Neural progenitor cell (in vitro differentiated cells): ENCODE measurements at regions not wholly inside any gene's neighbourhood (a gene's known extent, or its start where the extent isn't known, plus 50 kb on each side); places are given as distances from the start of the nearest gene placed in this dataset.

Source experiments
- DNase-seq: peaks from one replicate; pipeline ENCODE4 v3.0.0-alpha.2; 2016; ENCODE audit warnings: low spot score
- H2AFZ ChIP-seq: fragments of 200-600 bp; sonication (generic); replicated peaks from 2 replicates; pipeline ENCODE4 v1.6.1; 2016; ENCODE audit warnings: antibody characterized with exemption
- H3F3A ChIP-seq: fragments of 200-600 bp; sonication (generic); 2 replicates; pipeline ENCODE4 v1.6.1; 2016; ENCODE audit warnings: antibody characterized with exemption, low read depth
- H3K27ac ChIP-seq: fragments of 200-600 bp; sonication (generic); 2 replicates; pipeline ENCODE4 v1.5.1; 2016; ENCODE audit warnings: mild to moderate bottlenecking
- H3K27me3 ChIP-seq: fragments of 200-600 bp; sonication (generic); 2 replicates; pipeline ENCODE4 v1.6.1; 2016; ENCODE audit warnings: mild to moderate bottlenecking, moderate library complexity
- H3K36me3 ChIP-seq: fragments of 200-600 bp; sonication (generic); 2 replicates; pipeline ENCODE4 v1.5.1; 2016
- H3K4me1 ChIP-seq: fragments of 200-600 bp; sonication (generic); 2 replicates; pipeline ENCODE4 v1.6.1; 2016; ENCODE audit warnings: mixed run types
- H3K4me2 ChIP-seq: fragments of 200-600 bp; sonication (generic); 2 replicates; pipeline ENCODE4 v1.6.1; 2016
- H3K4me3 ChIP-seq: fragments of 200-600 bp; sonication (generic); 2 replicates; pipeline ENCODE4 v1.5.1; 2016
- H3K79me2 ChIP-seq: fragments of 200-600 bp; sonication (generic); 2 replicates; pipeline ENCODE4 v1.6.1; 2016; ENCODE audit warnings: low read depth
- H3K9ac ChIP-seq: fragments of 200-600 bp; sonication (generic); 2 replicates; pipeline ENCODE4 v1.6.1; 2016
- H3K9me3 ChIP-seq: fragments of 200-600 bp; sonication (generic); 2 replicates; pipeline ENCODE4 v1.5.1; 2016; ENCODE audit warnings: low read depth
- H4K20me1 ChIP-seq: fragments of 200-600 bp; sonication (generic); 2 replicates; pipeline ENCODE4 v1.6.1; 2016; ENCODE audit warnings: low read depth
- H3K27ac Mint-ChIP-seq: 3 replicates; pipeline ENCODE4 v1.8.0; 2021; ENCODE audit warnings: mixed read lengths
- H3K27me3 Mint-ChIP-seq: 2 replicates; pipeline ENCODE4 v1.8.0; 2022; ENCODE audit warnings: low read depth, mild to moderate bottlenecking, inconsistent platforms, moderate library complexity, mixed read lengths; ENCODE audit not compliant: insufficient read depth
- H3K36me3 Mint-ChIP-seq: 3 replicates; pipeline ENCODE4 v1.8.0; 2021; ENCODE audit warnings: mixed read lengths
- H3K4me1 Mint-ChIP-seq: 3 replicates; pipeline ENCODE4 v1.8.0; 2021; ENCODE audit warnings: mixed read lengths
- H3K4me3 Mint-ChIP-seq: 3 replicates; pipeline ENCODE4 v1.8.0; 2021; ENCODE audit warnings: mild to moderate bottlenecking, moderate library complexity, mixed read lengths
- H3K9me3 Mint-ChIP-seq: 3 replicates; pipeline ENCODE4 v1.8.0; 2020; ENCODE audit warnings: mixed read lengths
- EZH2 ChIP-seq: fragments of 200-600 bp; sonication (generic); IDR thresholded peaks from 2 replicates; pipeline ENCODE4 v1.6.1; 2017; ENCODE audit warnings: antibody characterized with exemption, mild to moderate bottlenecking, moderate library complexity
- EZH2phosphoT487 ChIP-seq: fragments of 200-600 bp; sonication (generic); IDR thresholded peaks from 2 replicates; pipeline ENCODE4 v1.6.1; 2017; ENCODE audit warnings: antibody characterized with exemption
- TF ChIP-seq, protein P1 (sequence below): fragments of 200-600 bp; sonication (generic); IDR thresholded peaks from 2 replicates; pipeline ENCODE4 v1.5.1; 2017; ENCODE audit warnings: antibody characterized with exemption, mild to moderate bottlenecking

- no peaks in the 10 kb centered on the region for H3K27me3 ChIP-seq
- no peaks in the 10 kb centered on the region for H3K9me3 Mint-ChIP-seq
- H3K79me2 ChIP-seq: no peaks in the 10 kb centered on the region
- no peaks in the 10 kb centered on the region for H3K36me3 ChIP-seq
- TF ChIP-seq EZH2phosphoT487 (no peak), EZH2 (no peak)
- TF ChIP-seq, protein P1, sequence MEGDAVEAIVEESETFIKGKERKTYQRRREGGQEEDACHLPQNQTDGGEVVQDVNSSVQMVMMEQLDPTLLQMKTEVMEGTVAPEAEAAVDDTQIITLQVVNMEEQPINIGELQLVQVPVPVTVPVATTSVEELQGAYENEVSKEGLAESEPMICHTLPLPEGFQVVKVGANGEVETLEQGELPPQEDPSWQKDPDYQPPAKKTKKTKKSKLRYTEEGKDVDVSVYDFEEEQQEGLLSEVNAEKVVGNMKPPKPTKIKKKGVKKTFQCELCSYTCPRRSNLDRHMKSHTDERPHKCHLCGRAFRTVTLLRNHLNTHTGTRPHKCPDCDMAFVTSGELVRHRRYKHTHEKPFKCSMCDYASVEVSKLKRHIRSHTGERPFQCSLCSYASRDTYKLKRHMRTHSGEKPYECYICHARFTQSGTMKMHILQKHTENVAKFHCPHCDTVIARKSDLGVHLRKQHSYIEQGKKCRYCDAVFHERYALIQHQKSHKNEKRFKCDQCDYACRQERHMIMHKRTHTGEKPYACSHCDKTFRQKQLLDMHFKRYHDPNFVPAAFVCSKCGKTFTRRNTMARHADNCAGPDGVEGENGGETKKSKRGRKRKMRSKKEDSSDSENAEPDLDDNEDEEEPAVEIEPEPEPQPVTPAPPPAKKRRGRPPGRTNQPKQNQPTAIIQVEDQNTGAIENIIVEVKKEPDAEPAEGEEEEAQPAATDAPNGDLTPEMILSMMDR: no peak
- H3K36me3 Mint-ChIP-seq: no peaks in the 10 kb centered on the region
- H3K4me3 Mint-ChIP-seq: no peak overlapping the region
- H2AFZ ChIP-seq: no peak overlapping the region
- peaks cover 5% of the 10 kb centered on the region for H3F3A ChIP-seq
- H3K4me1 ChIP-seq: no peaks in the 10 kb centered on the region
- peaks cover 12% of the 10 kb centered on the region for H3K27me3 Mint-ChIP-seq
- no peak overlapping the region for H3K27ac ChIP-seq
- H3K9me3 ChIP-seq: no peaks in the 10 kb centered on the region
- peak overlapping the region; percentile 74 for H3K27ac Mint-ChIP-seq
- no peaks in the 10 kb centered on the region for H4K20me1 ChIP-seq
- no peak for DNase-seq
- peaks cover 20% of the 10 kb centered on the region for H3K4me1 Mint-ChIP-seq
- H3K9ac ChIP-seq: no peak overlapping the region
- no peak overlapping the region for H3K4me3 ChIP-seq
- no peak overlapping the region for H3K4me2 ChIP-seq
These were observed 90.5 kb downstream of the PDGFA start for GRCh38 chr7:428927-429827.

GRCh38 chr7:429828-430180, 89.8 kb downstream of the PDGFA start:
- H3K27ac Mint-ChIP-seq: peak overlapping the region; percentile 74
- H3K36me3 ChIP-seq: no peaks in the 10 kb centered on the region
- H3K9ac ChIP-seq: no peak overlapping the region
- H3K79me2 ChIP-seq: no peaks in the 10 kb centered on the region
- no peaks in the 10 kb centered on the region for H3K36me3 Mint-ChIP-seq
- H3K4me3 Mint-ChIP-seq: no peak overlapping the region
- no peaks in the 10 kb centered on the region for H4K20me1 ChIP-seq
- no peaks in the 10 kb centered on the region for H3K9me3 Mint-ChIP-seq
- H2AFZ ChIP-seq: no peak overlapping the region
- H3K4me3 ChIP-seq: no peak overlapping the region
- H3K27ac ChIP-seq: no peak overlapping the region
- peaks cover under 1% of the 10 kb centered on the region for H3K4me1 ChIP-seq
- no peak overlapping the region for H3K4me2 ChIP-seq
- TF ChIP-seq, protein P1: no peak
- TF ChIP-seq EZH2 (no peak), EZH2phosphoT487 (no peak)
- H3K27me3 Mint-ChIP-seq: peaks cover 12% of the 10 kb centered on the region
- peaks cover 22% of the 10 kb centered on the region for H3K4me1 Mint-ChIP-seq
- no peaks in the 10 kb centered on the region for H3K27me3 ChIP-seq
- H3F3A ChIP-seq: peaks cover 9% of the 10 kb centered on the region
- H3K9me3 ChIP-seq: no peaks in the 10 kb centered on the region
- DNase-seq: no peak

GRCh38 chr7:431041-431440, 88.6 kb downstream of the PDGFA start:
- H4K20me1 ChIP-seq: no peaks in the 10 kb centered on the region
- H3K4me1 ChIP-seq: peaks cover 5% of the 10 kb centered on the region
- TF ChIP-seq, protein P1: no peak
- TF ChIP-seq EZH2phosphoT487 (no peak), EZH2 (no peak)
- Mint-ChIP-seq H3K36me3 (no peaks in the 10 kb centered on the region), H3K9me3 (no peaks in the 10 kb centered on the region), H3K4me3 (no peak overlapping the region), H3K27me3 (peaks cover 12% of the 10 kb centered on the region), H3K27ac (no peak overlapping the region), H3K4me1 (peaks cover 30% of the 10 kb centered on the region)
- DNase-seq: no peak
- H3K4me3 ChIP-seq: no peak overlapping the region
- no peak overlapping the region for H3K4me2 ChIP-seq
- H3K36me3 ChIP-seq: no peaks in the 10 kb centered on the region
- H3K27me3 ChIP-seq: no peaks in the 10 kb centered on the region
- no peaks in the 10 kb centered on the region for H3K79me2 ChIP-seq
- H2AFZ ChIP-seq: no peak overlapping the region
- H3K9me3 ChIP-seq: no peaks in the 10 kb centered on the region
- H3F3A ChIP-seq: peaks cover 14% of the 10 kb centered on the region
- H3K27ac ChIP-seq: no peak overlapping the region
- H3K9ac ChIP-seq: no peak overlapping the region
